ENCODE measurements at regions not wholly inside any gene's neighbourhood (a gene's known extent, or its start where the extent isn't known, plus 50 kb on each side); places are given as distances from the start of the nearest gene placed in this dataset.

DNA sequence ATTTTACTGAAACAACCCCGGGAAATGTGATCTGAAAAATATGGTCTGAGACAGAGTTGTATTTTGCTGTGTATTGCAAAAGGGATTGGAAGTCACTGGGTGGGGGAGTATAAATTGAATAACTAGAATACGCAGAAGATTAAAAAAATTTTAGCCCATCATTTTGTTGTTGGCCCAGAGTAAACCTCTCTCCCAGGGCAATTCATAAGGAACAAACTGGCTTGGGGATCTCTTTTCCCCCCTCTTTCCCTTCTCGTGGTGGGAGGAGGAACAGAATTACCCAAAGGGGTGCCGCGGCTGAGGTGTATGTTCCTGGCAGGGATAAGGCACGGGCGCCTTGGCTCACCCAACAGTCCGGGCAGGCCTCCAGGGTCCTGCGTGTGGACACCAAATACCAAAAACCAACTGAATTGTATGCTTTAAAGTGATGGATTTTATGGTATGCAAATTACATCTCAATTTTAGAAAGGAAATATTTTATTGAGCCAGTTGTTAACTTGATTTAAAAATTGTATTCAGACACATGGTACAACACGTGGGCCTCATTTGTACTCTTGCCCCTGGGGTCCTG is 121.2 kb upstream of the SPRED2 start:
- no peak overlapping the region for H2BK20ac ChIP-seq (ENCODE audit: low read length)
- no peak overlapping the region for H3K14ac ChIP-seq (ENCODE audit: insufficient read length)
- peak overlapping the region; percentile 28; the same call in 1 of the 2 replicates for H2AK5ac ChIP-seq (ENCODE audit: low read depth, low read length)
- H3K4me1 ChIP-seq (replicated peaks in 1 of 4; ENCODE audit: control insufficient read depth in 3 of 4, insufficient read depth in 4 of 4, low read length in 3 of 4): peaks cover 5 to 6% (median 5%) of the 10 kb centered on the region in 4 experiments
- H3K79me2 ChIP-seq (ENCODE audit: control insufficient read depth in 1 of 2, insufficient read depth in 2 of 2, low read length in 2 of 2): no peaks in the 10 kb centered on the region
- H2BK15ac ChIP-seq (ENCODE audit: low read length): no peak overlapping the region
- H2BK5ac ChIP-seq (ENCODE audit: low read depth, low read length): no peak overlapping the region
- no peak for DNase-seq (ENCODE audit: low read depth in 1 of 2, low spot score in 2 of 2)
- H3K27me3 ChIP-seq (replicated peaks in 1 of 4; ENCODE audit: control insufficient read depth in 3 of 4, extremely low read depth in 1 of 4, insufficient read depth in 3 of 4, low read length in 3 of 4): peaks cover 0 to 7% (median 4%) of the 10 kb centered on the region in 4 experiments; a peak in 4 of 7 replicates
- no peak overlapping the region for H4K5ac ChIP-seq (ENCODE audit: insufficient read length, low read depth, low read length)
- 0 out of 2 replicates have a peak, but pooled peaks cover 2% of the 10 kb centered on the region for H3K23me2 ChIP-seq (ENCODE audit: low read depth, low read length)
- H3K9me3 ChIP-seq (ENCODE audit: insufficient read depth in 2 of 2, low read depth in 1 of 2, low read length in 1 of 2): no peaks in the 10 kb centered on the region
- H3K4ac ChIP-seq (replicated peaks; ENCODE audit: insufficient read length, low read depth, low read length): no peak overlapping the region
- WGBS, 2 experiments (ENCODE audit: extremely low coverage in 1 of 2, insufficient coverage in 1 of 2, insufficient read length in 1 of 2, insufficient replicate concordance in 2 of 2, low coverage in 1 of 2, low lambda C conversion rate in 2 of 2, missing lambda C conversion rate in 1 of 2): 70% methylated on average over 10 of the region's 10 CpGs; no CpG with 5 or more reads in 1 of the 2 experiments
- H4K20me1 ChIP-seq (replicated peaks in 1 of 2; ENCODE audit: control insufficient read depth in 1 of 2, insufficient read depth in 2 of 2, low read length in 2 of 2): no peaks in the 10 kb centered on the region
- no peak overlapping the region for H2BK12ac ChIP-seq (ENCODE audit: low read depth, low read length)
- H3K18ac ChIP-seq (ENCODE audit: extremely low read depth, low read length): no peak overlapping the region
- no peak overlapping the region for H3K4me3 ChIP-seq (ENCODE audit: extremely low read depth in 1 of 4, insufficient read depth in 2 of 4, low read depth in 3 of 4, low read length in 4 of 4)
- FAIRE-seq: no peak
- H3K56ac ChIP-seq (replicated peaks; ENCODE audit: insufficient read length, low read depth, low read length): no peak overlapping the region
- no peak overlapping the region for H2BK120ac ChIP-seq (replicated peaks; ENCODE audit: low read depth, low read length)
- no peak overlapping the region for H4K91ac ChIP-seq (replicated peaks; ENCODE audit: insufficient read length, low read length)
- no peak overlapping the region for H4K8ac ChIP-seq (ENCODE audit: extremely low read depth, insufficient read depth, low read length)
- H3K23ac ChIP-seq (ENCODE audit: insufficient read length): no peak overlapping the region
- no peak overlapping the region for H2AFZ ChIP-seq (ENCODE audit: low read length)
- no peak overlapping the region for H3K27ac ChIP-seq (ENCODE audit: low read depth, low read length)
- no peaks in the 10 kb centered on the region for H3K79me1 ChIP-seq (ENCODE audit: low read depth, low read length)
- H3K36me3 ChIP-seq (ENCODE audit: control insufficient read depth in 2 of 4, insufficient read depth in 4 of 4, low read length in 3 of 4): no peaks in the 10 kb centered on the region
- CTCF ChIA-PET (ENCODE audit: partially characterized antibody): interaction anchor here (0.6 to 2.9 kb wide), 11 partner anchors 9 to 862 kb away, joined by 3 to 18 read pairs (median 3); no protein-coding TSS in a partner anchor
- H3K9ac ChIP-seq (replicated peaks in 1 of 4; ENCODE audit: extremely low read depth in 1 of 4, low read depth in 3 of 4, low read length in 3 of 4): no peak overlapping the region
- POLR2A ChIA-PET (ENCODE audit: partially characterized antibody): no interaction called here
- H3K4me2 ChIP-seq (ENCODE audit: insufficient read depth in 1 of 2, low read depth in 2 of 2, low read length in 2 of 2): no peak overlapping the region
- TF ChIP-seq TAF7 (optimal IDR thresholded peaks at IDR 0.05; ENCODE audit: borderline replicate concordance, low read depth, low read length): no peak
- TF ChIP-seq TEAD4 (IDR thresholded peaks at IDR 0.05; ENCODE audit: low read depth, low read length): no peak
- TF ChIP-seq JUN (IDR thresholded peaks at IDR 0.05; ENCODE audit: low read depth, low read length): no peak
